HCT116 (cell line): ENCODE measurements at regions not wholly inside any gene's neighbourhood (a gene's known extent, or its start where the extent isn't known, plus 50 kb on each side); places are given as distances from the start of the nearest gene placed in this dataset.

Experiments used
- ATAC-seq: fragments of 200-7000 bp; cut with Tn5 transposase; 2 replicates; pipeline ENCODE4 v1.9.1; 2020; ENCODE audit warnings: mild to moderate bottlenecking, moderate library complexity
- BruUV-seq: library from RNA; stranded (reverse); fragments of 400-500 nt; replicated peaks from 2 replicates; lab custom pipeline; 2021; lab: Mats Ljungman, UMichigan
- CTCF ChIA-PET: fragments of 300-600 bp; sonication (Branson Sonifier 250); formaldehyde crosslinking; loops from one replicate; lab custom pipeline; 2021; ENCODE audit warnings: antibody characterized with exemption; lab: Charles Lee
- POLR2A ChIA-PET: fragments of 300-600, 350-600 bp; sonication (Branson Sonifier 250); formaldehyde crosslinking; loops from one replicate; lab custom pipeline; 2021; ENCODE audit warnings: antibody characterized with exemption; lab: Charles Lee
- RAD21 ChIA-PET, 2 experiments: fragments of 300-600 bp; sonication (Branson Sonifier 250); formaldehyde crosslinking; loops; one replicate each; lab custom pipeline; 2023; ENCODE audit warnings: low total read pairs in 2 of 2; ENCODE audit not compliant: uncharacterized antibody in 2 of 2, unreplicated experiment in 2 of 2, low non-redundant PET in 1 of 2; lab: Charles Lee
- DNase-seq: peaks from one replicate; pipeline ENCODE4 v3.0.0-alpha.2; 2010; ENCODE audit warnings: low read depth, low spot score
- H2AFZ ChIP-seq: fragments of 200-600 bp; shearing (Covaris generic), sonication (generic); 2 replicates; pipeline ENCODE4 v1.6.1; 2017; ENCODE audit warnings: low read depth, mixed run types, mixed read lengths, antibody characterized with exemption, low read length; ENCODE audit not compliant: poor library complexity, severe bottlenecking
- H3K27ac ChIP-seq: 2 replicates; pipeline ENCODE4 v1.5.1; 2012; ENCODE audit warnings: low read depth, low read length
- H3K27me3 ChIP-seq: fragments of 200-600 bp; sonication (generic); 2 replicates; pipeline ENCODE4 v1.6.1; 2016; ENCODE audit warnings: mixed run types, low read length, mixed read lengths; ENCODE audit not compliant: insufficient read depth
- H3K36me3 ChIP-seq, 2 experiments: fragments of 200-500 bp in 1 of 2; fragments of 200-600 bp in 1 of 2; sonication (Bioruptor generic) in 1 of 2; sonication (generic) in 1 of 2; 2 replicates each; pipeline versions ENCODE4 v1.5.1 to v1.6.1; 2014 to 2016; ENCODE audit warnings: low read length in 2 of 2, inconsistent platforms in 1 of 2, mixed read lengths in 1 of 2, mixed run types in 1 of 2; ENCODE audit not compliant: insufficient read depth in 2 of 2, control insufficient read depth in 1 of 2
- H3K4me1 ChIP-seq, 2 experiments: fragments of 200-600 bp in 1 of 2; sonication (generic) in 1 of 2; 2 replicates each; pipeline versions ENCODE4 v1.5.1 to v1.6.1; 2012 to 2017; ENCODE audit warnings: low read length in 2 of 2, inconsistent platforms in 1 of 2, mild to moderate bottlenecking in 1 of 2, mixed read lengths in 1 of 2, mixed run types in 1 of 2, moderate library complexity in 1 of 2; ENCODE audit not compliant: insufficient read depth in 2 of 2, control insufficient read depth in 1 of 2
- H3K4me2 ChIP-seq: fragments of 200-600 bp; sonication (generic); 2 replicates; pipeline ENCODE4 v1.6.1; 2017; ENCODE audit warnings: mixed run types, low read length, mixed read lengths
- H3K4me3 ChIP-seq, 2 experiments: fragments of 200-600 bp in 1 of 2; sonication (generic) in 1 of 2; replicated peaks in 1 of 2; 2 replicates each; pipeline ENCODE4 v1.5.1; 2011 to 2016; ENCODE audit warnings: low read length in 2 of 2, control low read depth in 1 of 2, low read depth in 1 of 2, mild to moderate bottlenecking in 1 of 2, mixed read lengths in 1 of 2, mixed run types in 1 of 2
- H3K79me2 ChIP-seq: fragments of 200-600 bp; sonication (generic); 2 replicates; pipeline ENCODE4 v1.6.1; 2017; ENCODE audit warnings: mild to moderate bottlenecking, mixed run types, low read length, moderate library complexity, mixed read lengths; ENCODE audit not compliant: insufficient read depth
- H3K9ac ChIP-seq: fragments of 200-600 bp; sonication (generic); 2 replicates; pipeline ENCODE4 v1.6.1; 2016; ENCODE audit warnings: low read length, mixed read lengths
- H3K9me2 ChIP-seq: fragments of 200-600 bp; sonication (generic), shearing (Covaris generic); 2 replicates; pipeline ENCODE4 v1.6.1; 2017; ENCODE audit warnings: mixed run types, mild to moderate bottlenecking, moderate library complexity; ENCODE audit not compliant: insufficient read depth
- H3K9me3 ChIP-seq, 2 experiments: fragments of 200-500 bp in 1 of 2; fragments of 200-600 bp in 1 of 2; sonication (Bioruptor generic) in 1 of 2; sonication (generic) in 1 of 2; 2 replicates each; pipeline ENCODE4 v1.6.1; 2014 to 2017; ENCODE audit warnings: low read length in 2 of 2, mixed read lengths in 2 of 2, inconsistent platforms in 1 of 2, low read depth in 1 of 2, mild to moderate bottlenecking in 1 of 2, mixed run types in 1 of 2, moderate library complexity in 1 of 2; ENCODE audit not compliant: control insufficient read depth in 1 of 2, insufficient read depth in 1 of 2
- H4K20me1 ChIP-seq: fragments of 200-600 bp; sonication (generic), shearing (Covaris generic); 2 replicates; pipeline ENCODE4 v1.6.1; 2017; ENCODE audit warnings: mixed run types, mild to moderate bottlenecking, moderate library complexity; ENCODE audit not compliant: insufficient read depth
- EGR1 ChIP-seq: IDR thresholded peaks from 2 replicates; pipeline ENCODE4 v1.6.1; 2012; ENCODE audit warnings: low read depth
- EZH2phosphoT487 ChIP-seq: fragments of 200-600 bp; IDR thresholded peaks from 2 replicates; pipeline ENCODE4 v1.6.1; 2018; ENCODE audit warnings: antibody characterized with exemption, borderline replicate concordance
- POLR2A ChIP-seq: IDR thresholded peaks from 2 replicates; pipeline ENCODE4 v1.7.0; 2011; ENCODE audit warnings: borderline replicate concordance; ENCODE audit not compliant: insufficient read depth, insufficient read length; ENCODE audit errors: extremely low read depth
- RAD21 ChIP-seq: IDR thresholded peaks from 2 replicates; pipeline ENCODE4 v1.6.1; 2012; ENCODE audit warnings: low read depth, mild to moderate bottlenecking
- SP1 ChIP-seq: IDR thresholded peaks from 2 replicates; pipeline ENCODE4 v1.6.1; 2012; ENCODE audit warnings: low read depth
- ZNF274 ChIP-seq: fragments of 200-500 bp; sonication (Bioruptor generic); IDR thresholded peaks from 2 replicates; pipeline ENCODE4 v1.6.1; 2014; ENCODE audit warnings: mild to moderate bottlenecking, low read depth, low read length, inconsistent platforms
- intact Hi-C: fragments of 100-400 bp; cut with micrococcal nuclease; formaldehyde crosslinking; loops from 2 replicates; pipeline ENCODE4 v1.10.0; 2022
- TF ChIP-seq, protein P1 (sequence below): IDR thresholded peaks from 2 replicates; pipeline ENCODE4 v1.6.1; 2012
- TF ChIP-seq, protein P2 (sequence below), 3 experiments: fragments of 200-600 bp in 1 of 3; sonication (generic) in 1 of 3; IDR thresholded peaks in 2 of 3; conservative IDR thresholded peaks in 1 of 3; 2 replicates each; pipeline ENCODE4 v1.5.1; 2012 to 2017; ENCODE audit warnings: low read depth in 2 of 3, low read length in 2 of 3, antibody characterized with exemption in 1 of 3, borderline replicate concordance in 1 of 3, control low read depth in 1 of 3, mild to moderate bottlenecking in 1 of 3, mixed read lengths in 1 of 3, mixed run types in 1 of 3, moderate library complexity in 1 of 3; ENCODE audit not compliant: insufficient read depth in 1 of 3

DNA sequence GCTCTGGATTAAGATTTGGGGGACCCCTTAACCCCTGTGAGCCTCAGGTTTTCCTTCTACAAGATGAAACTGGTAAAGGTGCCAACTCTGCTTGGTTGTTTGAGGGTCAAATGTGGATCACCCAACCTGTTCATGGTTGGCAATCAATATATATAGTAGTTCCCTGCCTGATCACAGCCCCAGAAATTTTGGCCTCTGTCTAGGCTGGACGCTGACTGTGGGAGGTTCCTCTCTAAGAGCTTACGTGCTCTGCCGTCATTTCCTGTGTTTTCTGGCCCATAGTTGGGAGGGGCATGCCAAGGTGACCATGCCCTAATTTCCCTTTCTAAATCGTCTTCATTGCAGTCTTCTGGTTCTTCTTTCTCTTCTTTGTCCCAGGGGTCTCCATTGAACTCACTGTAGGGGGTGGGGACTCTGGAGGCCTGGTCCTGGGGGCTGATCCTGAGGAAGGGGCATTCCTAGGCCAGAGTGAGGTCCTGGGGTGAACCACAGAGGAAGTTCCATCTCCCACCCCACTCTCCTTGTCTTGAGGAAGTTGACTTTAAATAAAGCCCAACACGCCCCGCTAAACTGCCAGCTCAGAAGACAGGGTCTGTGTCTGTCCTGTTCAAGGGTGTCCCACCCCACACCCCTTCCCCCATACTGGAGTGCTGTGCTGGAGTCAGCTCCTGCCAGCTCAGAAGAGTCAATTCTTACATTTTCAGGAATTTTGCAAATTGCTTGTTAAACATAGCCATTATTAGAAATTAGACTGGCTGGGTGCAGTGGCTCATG lies 98.9 kb upstream of the SDK1 start:
- ChIA-PET POLR2A (no interaction called here), RAD21 (no interaction called here), CTCF (no interaction called here)
- H2AFZ ChIP-seq, result no peak overlapping the region
- no peaks in the 10 kb centered on the region for H3K36me3 ChIP-seq
- H3K4me3 ChIP-seq, result no peak overlapping the region
- no peaks in the 10 kb centered on the region for H4K20me1 ChIP-seq
- no peaks in the 10 kb centered on the region for H3K9me3 ChIP-seq
- H3K79me2 ChIP-seq, result no peaks in the 10 kb centered on the region
- no peak for ATAC-seq
- H3K4me1 ChIP-seq, result no peaks in the 10 kb centered on the region
- H3K9me2 ChIP-seq, result no peaks in the 10 kb centered on the region
- no peak overlapping the region for H3K27ac ChIP-seq
- TF ChIP-seq ZNF274, result no peak
- TF ChIP-seq RAD21, result no peak
- no peak for TF ChIP-seq EGR1
- TF ChIP-seq, protein P1, sequence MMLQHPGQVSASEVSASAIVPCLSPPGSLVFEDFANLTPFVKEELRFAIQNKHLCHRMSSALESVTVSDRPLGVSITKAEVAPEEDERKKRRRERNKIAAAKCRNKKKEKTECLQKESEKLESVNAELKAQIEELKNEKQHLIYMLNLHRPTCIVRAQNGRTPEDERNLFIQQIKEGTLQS, result no peak
- no peak for TF ChIP-seq EZH2phosphoT487
- TF ChIP-seq, protein P2, sequence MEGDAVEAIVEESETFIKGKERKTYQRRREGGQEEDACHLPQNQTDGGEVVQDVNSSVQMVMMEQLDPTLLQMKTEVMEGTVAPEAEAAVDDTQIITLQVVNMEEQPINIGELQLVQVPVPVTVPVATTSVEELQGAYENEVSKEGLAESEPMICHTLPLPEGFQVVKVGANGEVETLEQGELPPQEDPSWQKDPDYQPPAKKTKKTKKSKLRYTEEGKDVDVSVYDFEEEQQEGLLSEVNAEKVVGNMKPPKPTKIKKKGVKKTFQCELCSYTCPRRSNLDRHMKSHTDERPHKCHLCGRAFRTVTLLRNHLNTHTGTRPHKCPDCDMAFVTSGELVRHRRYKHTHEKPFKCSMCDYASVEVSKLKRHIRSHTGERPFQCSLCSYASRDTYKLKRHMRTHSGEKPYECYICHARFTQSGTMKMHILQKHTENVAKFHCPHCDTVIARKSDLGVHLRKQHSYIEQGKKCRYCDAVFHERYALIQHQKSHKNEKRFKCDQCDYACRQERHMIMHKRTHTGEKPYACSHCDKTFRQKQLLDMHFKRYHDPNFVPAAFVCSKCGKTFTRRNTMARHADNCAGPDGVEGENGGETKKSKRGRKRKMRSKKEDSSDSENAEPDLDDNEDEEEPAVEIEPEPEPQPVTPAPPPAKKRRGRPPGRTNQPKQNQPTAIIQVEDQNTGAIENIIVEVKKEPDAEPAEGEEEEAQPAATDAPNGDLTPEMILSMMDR (IDR thresholded peaks at IDR 0.05 in 2 of 3, conservative IDR thresholded peaks at IDR 0.05 in 1 of 3; ENCODE audit: borderline replicate concordance in 1 of 3, insufficient read depth in 1 of 3, low read depth in 2 of 3, low read length in 2 of 3), result no peak
- no peak for TF ChIP-seq POLR2A
- TF ChIP-seq SP1, result no peak
- DNase-seq, result no peak
- no peaks in the 10 kb centered on the region for H3K27me3 ChIP-seq
- no peak overlapping the region for H3K9ac ChIP-seq
- BruUV-seq, result no TSS peak
- intact Hi-C loops, result no loop called here
- H3K4me2 ChIP-seq, result no peak overlapping the region
